Epithelial cell of esophagus (primary cell): ENCODE measurements at regions not wholly inside any gene's neighbourhood (a gene's known extent, or its start where the extent isn't known, plus 50 kb on each side); places are given as distances from the start of the nearest gene placed in this dataset.

Experiments used
- DNase-seq: peaks from one replicate; pipeline ENCODE4 v3.0.0; 2010; ENCODE audit warnings: low read depth
- H3K4me3 ChIP-seq: 2 replicates; pipeline ENCODE4 v1.5.1; 2011; ENCODE audit warnings: mild to moderate bottlenecking, low read length, control low read depth
- CTCF ChIP-seq: IDR thresholded peaks from 2 replicates; pipeline ENCODE4 v1.5.1; 2011; ENCODE audit warnings: low read depth, mild to moderate bottlenecking, low read length, control low read depth, inconsistent platforms; ENCODE audit not compliant: insufficient read depth; ENCODE audit errors: missing control alignments

- no peak overlapping the region for H3K4me3 ChIP-seq
- no peak for TF ChIP-seq CTCF
- DNase-seq, result no peak
Observed at GRCh38 chr3:8380904-8381704, 120.5 kb upstream of the LMCD1 start.

- peak; percentile 11 for DNase-seq
- no peak overlapping the region for H3K4me3 ChIP-seq
- TF ChIP-seq CTCF, result no peak
Observed at GRCh38 chr3:8385848-8386620, 115.6 kb upstream of the LMCD1 start.

GRCh38 chr3:8387571-8387970 is 114.1 kb upstream of the LMCD1 start:
- TF ChIP-seq CTCF, result no peak
- no peak overlapping the region for H3K4me3 ChIP-seq
- no peak for DNase-seq

- TF ChIP-seq CTCF, result no peak
- no peak overlapping the region for H3K4me3 ChIP-seq
- no peak for DNase-seq
Observed at GRCh38 chr3:8399686-8400085, 101.9 kb upstream of the LMCD1 start.

- no peak for TF ChIP-seq CTCF
- no peak overlapping the region for H3K4me3 ChIP-seq
- no peak for DNase-seq
Observed at GRCh38 chr3:8400911-8401310, 100.7 kb upstream of the LMCD1 start.

GRCh38 chr3:8403996-8404395 is 97.6 kb upstream of the LMCD1 start:
- no peak for DNase-seq
- no peak overlapping the region for H3K4me3 ChIP-seq
- TF ChIP-seq CTCF, result no peak
